IPS DF 4.7 (cell line): ENCODE measurements at regions not wholly inside any gene's neighbourhood (a gene's known extent, or its start where the extent isn't known, plus 50 kb on each side); places are given as distances from the start of the nearest gene placed in this dataset.
"Not testable (repeated sequence)": the region's sequence is repeated elsewhere in the genome, so short reads cannot be mapped to it uniquely, and the experiment has no call there.

Experiments used
- DNase-seq: peaks from one replicate; pipeline ENCODE4 v3.0.0-alpha.2; 2013; ENCODE audit warnings: low spot score; ENCODE audit errors: extremely low read depth

DNA sequence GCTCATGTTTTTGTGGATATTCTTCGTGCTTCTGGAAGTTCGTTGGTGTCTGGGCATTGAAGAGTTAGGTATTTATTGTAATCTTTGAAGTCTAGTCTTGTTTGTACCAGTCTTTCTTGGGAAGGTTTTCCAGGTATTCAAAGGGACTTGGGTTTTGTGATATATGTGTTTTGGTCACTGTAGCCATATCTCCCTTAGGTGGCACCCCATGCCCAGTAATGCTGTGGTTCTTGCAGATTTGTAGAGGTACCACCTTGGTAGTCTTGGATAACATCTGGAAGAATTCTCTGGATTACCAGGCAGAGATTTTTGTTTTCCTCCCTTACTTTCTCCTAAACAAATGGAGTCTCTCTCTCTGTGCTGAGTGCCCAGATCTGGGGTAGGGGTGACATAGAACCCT lies 184.1 kb downstream of the TEX13C start:
- no peak for DNase-seq

DNA sequence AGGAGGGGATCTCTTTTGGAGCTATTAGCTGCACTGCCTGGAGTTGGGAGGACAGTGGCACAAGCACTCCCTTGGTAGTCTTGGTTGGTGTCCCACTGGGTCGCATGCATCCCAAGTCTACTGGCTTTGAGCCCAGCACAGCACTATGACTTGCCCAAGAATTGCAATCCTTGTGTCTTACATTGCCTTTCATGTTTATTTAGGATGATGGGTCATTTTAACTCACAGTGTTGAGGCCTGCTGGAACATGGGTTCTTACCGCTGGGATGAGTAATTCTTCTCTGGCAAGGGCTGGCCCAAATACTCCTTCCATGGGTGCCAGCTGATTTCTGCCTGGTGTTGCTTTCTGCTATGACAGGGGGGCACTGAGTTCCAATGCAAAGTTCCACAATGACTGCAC lies 185.5 kb downstream of the TEX13C start:
- DNase-seq: no peak

DNA sequence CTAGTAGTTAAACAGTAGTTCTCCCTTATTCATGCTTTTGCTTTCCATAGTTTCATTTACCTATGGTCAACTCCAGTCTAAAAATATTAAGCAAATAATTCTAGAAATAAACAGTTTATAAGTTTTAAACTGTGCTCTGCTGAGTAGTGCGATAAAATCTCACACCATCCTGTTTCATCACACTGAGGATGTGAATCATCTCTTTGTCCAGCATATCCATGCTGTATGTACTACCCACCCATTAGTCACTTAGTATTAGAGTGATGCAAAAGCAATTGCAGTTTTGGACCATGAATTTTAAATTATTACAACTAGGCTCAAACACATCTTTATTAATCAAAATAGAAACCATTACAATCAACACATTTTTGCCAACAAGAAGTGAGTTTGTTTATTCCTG lies 187.4 kb downstream of the TEX13C start:
- no peak for DNase-seq

DNA sequence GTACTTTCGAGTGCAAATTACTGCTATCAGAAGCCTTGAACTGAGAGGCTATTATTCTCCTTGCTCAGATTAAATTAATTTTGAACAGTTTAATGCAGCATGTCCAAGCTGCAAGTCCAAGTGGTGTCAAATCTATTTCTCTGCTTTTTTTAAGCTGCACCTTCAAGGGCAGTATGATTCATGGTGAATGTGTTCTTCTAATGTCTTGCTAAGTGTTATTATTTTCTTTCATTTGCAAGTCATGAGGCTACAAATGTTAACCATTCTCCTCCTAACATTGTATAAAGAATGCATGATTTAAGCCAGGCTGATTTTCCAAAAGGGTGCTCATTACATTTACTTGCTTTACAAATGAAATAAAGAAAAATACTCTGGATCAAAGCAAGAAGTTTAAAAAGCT lies 200.4 kb downstream of the TEX13C start:
- DNase-seq: no peak

DNA sequence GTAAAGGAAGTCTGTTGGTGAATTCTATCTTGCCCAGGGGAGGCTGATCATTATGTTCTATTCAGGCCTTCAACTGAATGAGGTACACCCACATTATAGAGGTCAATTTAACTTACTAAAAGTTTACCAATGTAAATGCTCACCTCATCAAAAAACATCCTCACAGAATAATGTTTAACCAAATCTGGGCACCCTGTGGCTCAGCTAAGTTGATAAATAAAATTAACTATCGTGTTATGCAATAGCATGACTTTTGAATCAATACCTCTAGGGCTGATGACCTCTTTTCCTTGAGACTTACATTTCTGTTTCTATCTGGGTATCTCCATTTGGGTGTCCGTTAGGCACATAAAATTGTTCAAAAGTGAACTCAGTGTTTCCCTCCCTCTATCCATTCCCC lies 203.1 kb downstream of the TEX13C start:
- DNase-seq: no peak

DNA sequence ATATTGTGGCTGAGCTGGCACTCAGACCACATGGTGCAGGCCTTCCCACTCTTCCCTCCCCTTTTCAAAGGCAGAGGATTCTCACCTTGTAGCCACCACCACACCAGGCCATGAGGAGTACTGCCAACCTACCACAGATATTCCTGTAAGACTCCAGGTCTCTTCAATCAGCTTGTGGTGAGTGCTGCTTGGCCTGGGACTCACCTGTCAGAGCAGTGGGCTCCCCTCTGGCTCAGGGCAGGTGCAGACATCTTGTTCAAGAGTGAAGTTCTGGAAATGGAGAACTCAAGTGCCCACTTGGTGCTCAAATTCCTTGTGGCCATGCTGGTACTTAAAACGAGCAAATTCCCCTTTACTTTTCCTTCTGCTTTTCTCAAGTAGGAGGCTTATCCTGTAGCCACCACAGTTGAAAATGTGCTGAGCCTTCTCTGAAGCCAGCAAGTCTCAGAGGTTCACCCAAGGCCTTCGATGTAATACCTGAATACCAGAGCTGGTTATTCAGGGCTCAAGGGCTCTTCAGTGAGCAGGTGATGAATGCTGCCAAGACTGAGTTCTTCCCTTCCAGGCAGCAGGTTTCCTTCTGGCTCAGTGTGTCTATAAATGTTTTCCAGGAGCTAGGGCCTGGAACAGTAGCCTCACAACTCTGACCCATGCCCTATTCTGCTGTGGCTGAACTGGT lies 212.9 kb downstream of the TEX13C start:
- DNase-seq: no peak

DNA sequence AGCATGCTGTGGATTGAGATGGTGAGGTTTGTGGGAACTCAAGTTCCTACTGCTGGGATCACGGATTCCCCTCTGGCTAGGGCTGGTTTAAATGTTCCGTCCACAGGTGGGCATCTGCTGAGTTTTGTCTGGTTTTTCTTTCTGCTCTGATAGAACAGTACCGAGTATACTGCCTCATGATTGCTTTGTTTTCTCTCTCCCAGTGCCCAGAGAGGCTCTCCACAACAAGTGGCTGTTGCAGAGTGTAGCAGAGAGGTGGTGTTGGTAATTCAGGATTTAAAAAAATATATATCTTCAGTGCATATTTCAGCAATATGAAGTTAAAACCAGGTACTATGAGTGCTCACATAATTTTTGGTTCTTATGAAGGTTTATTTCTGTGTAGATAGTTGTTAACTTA lies 213.7 kb downstream of the TEX13C start:
- no peak for DNase-seq

DNA sequence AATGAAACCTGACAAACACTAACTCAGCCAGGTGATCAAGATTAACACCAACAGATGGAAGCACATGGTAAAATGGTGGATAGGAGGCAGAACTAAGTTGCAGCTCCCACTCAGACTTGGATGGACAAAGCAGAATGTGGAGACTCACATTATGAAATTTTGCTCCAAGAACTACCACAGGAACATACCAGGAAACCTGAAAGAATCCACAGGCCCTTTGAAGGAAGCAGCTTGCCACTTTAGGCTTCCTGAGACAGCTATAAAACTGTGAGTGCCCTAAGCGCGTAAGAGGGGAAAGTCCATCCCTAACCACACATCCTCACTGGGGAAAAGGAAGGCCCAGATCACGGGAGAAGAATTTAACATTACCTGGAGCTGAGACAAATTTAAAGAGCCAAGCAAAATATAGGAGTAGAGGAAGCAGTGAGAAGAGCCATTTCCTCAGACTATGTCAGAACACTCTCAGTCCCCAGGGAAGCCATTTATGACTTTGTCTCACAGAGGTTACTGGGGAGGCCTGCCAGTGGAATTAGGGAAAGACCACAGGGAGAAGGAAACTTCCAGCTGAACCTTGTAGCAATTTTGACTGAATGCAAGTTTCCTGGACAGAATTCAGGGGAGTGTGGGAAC lies 224.5 kb downstream of the TEX13C start:
- no peak for DNase-seq

DNA sequence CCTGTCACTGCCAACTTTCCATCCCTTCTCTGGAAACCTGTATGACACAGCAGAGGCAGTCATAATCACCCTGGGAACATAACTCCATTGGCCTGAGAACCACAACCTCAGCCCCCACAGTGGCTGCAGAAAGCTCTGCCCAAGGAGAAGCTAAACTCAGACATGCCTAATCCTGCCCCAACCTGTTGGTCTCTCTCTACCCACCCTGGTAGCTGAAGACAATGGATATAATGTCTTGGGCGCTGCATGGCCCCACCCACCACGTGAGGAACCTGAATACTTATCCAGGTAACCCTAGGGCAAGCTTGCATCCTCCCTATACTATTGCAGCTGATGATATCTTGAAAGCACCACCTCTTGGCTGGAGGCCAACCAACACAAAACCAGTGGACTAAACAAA lies 225.2 kb downstream of the TEX13C start:
- no peak for DNase-seq

DNA sequence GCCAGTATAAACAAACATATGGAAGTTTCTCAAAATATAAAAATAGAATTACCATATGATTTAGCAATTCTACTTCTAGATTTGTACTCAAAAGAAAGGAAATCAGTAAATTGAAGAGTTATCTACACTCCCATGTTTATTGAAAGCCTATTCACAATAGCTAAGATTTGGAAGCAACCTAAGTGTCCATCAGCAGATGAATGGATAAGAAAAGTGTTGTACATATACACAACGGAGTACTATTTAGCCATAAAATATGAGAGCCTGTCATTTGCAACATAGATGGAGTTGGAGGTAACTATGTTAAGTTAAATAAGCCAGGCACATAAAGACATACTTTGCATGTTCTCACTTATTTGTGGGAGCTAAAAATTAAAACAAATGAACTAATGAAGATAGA lies 257.8 kb downstream of the TEX13C start:
- DNase-seq: no peak

DNA sequence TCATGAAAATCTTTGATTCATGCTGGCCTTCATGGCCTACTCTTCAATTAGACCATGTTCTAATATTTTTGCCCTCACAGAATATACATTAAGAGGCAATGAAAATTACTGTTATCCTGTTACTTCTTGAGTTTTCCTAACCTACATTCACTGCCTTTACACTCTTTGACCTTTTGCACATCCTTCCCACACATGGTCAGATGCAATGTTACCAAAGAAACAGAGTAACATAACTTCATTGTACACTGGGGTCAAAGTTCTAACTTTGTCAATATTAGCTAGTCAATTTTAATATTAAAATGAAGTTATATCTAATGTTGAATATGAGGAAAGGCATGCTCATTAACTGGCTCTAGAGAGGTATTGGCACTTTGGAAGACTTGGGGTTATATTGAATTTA lies 284.8 kb downstream of the TEX13C start:
- DNase-seq: no peak

DNA sequence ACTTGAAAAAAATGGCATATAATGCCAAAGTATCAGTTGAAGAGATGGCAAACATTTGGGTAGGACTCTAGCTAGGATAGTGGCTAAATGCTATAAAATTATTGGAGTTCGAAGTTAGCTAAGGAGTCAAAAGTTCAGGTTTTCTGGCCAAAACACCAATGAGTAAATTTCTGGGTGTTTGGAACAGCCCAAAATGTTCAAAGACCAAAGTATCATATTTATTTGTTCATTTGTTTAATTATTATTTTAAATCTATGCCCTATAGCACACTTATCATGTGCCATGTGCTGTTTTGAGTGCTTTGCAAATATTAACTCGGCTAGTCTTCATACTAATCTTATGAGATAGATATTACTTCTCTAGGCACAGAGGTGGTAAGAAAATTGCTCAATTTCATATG lies 285.5 kb downstream of the TEX13C start:
- no peak for DNase-seq

DNA sequence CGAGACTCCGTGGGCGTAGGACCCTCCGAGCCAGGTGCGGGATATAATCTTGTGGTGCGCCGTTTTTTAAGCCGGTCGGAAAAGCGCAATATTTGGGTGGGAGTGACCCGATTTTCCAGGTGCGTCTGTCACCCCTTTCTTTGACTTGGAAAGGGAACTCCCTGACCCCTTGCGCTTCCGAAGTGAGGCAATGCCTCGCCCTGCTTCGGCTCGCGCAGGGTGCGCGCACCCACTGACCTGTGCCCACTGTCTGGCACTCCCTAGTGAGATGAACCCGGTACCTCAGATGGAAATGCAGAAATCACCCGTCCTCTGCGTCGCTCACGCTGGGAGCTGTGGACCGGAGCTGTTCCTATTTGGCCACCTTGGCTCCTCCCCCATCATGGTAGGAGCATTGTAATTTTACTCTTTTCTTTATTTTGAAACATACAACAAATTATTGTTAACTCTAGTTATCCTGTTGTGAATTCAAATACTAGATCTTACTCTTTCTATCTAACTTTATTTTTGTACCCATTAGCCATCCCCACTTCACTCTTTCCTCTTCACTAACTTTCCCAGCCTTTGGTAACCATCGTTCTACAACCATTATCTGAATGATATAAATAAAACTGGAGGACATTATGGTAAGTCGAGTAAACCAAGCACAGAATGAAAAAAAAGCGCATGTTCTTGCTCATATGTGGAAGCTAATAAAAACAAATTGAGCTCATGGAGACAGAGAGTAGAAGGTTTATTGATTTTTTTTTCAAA lies 295.1 kb downstream of the TEX13C start:
- DNase-seq: not testable (repeated sequence)

DNA sequence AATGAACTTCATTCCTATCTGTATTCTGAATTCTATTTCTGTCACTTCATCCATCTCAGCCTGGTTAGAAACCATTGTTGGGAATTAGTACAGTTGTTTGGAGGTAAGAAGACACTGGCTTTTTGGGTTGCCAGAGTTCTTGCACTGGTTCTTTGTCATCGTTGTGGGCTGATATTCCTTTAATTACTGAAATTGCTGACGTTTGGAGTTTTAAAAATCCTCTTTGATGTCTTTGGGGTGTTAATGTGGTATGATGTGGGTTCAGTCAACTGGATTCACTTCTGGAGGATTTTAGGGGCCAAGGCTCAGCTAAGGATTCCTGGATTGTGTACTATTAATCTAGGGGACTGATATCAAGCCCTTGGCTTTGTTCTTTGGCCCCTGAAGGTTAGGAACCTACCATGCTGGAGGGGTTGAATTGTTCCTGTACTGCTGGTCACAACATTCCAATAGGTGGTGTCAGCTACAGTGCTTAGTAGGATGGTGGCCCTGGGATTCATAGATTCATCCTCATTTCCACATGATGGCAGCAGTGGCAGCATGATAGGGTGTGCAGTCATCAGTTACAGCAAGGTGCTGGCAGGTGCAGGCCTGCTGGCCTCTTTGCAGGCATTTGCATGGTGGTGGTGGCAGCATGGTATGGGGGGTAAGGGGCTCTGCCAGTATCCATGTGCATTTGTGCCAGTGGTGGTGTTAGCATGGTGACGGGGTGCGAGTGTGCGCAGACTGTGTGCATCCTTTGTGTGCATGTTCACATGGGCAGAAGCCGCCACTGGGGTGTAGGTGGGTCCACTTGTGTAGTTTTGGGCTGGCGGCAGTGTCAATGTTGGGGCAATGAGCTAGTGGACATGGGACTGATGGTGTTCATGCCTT lies 301.3 kb downstream of the TEX13C start:
- DNase-seq: no peak

DNA sequence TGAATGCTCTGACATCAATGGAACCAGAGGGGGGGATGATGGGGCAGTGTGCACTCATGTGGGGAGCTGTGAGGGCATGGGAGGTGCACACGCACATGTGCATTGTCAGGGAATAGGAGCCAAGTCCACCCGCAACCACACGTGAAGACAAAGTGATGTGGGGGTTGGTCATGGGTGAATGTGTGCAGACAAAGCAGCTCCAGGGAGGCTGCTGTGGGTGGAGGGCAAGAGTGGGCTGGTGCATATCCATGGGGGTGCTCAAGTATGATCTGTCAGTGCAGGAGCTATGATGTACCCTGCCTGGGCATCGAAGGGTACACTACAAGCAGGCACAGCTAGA lies 301.9 kb downstream of the TEX13C start:
- no peak for DNase-seq

DNA sequence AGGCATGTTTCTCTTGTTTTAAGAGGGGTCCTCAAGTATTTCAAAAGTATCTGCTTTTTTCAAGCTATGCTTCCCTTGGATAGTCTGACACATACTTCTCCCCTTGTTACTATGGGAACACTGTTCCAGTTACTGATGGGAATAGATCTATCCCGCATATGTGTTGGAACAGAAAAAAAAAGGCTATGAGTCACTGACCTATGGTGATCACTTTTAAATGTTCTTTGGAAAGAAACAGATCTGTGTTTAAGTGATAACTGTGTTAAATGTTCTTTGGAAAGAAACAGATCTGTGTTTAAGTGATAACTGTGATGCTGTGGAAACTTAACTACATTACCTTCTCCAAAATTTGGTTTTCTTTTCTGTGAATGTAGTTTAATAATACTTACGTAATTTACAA lies 303.2 kb downstream of the TEX13C start:
- DNase-seq: no peak

DNA sequence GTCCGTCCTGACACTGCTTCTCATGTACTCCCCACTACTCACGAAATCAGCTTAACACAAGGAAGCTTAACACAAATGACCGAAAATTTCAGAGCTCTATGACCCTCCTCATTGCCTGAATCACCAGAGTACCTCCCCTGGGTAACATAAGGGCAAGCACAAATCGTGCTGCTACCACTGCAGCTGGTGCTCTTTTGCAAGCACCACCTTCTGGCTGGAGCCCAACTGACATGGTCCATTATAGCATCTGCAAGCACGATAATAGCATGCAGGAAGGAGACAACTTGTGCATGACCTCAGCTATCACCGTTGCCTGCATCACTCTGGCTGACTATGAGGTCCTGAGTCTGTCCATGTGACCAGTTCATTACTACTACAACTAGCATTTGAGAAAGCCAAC lies 308.0 kb downstream of the TEX13C start:
- no peak for DNase-seq

DNA sequence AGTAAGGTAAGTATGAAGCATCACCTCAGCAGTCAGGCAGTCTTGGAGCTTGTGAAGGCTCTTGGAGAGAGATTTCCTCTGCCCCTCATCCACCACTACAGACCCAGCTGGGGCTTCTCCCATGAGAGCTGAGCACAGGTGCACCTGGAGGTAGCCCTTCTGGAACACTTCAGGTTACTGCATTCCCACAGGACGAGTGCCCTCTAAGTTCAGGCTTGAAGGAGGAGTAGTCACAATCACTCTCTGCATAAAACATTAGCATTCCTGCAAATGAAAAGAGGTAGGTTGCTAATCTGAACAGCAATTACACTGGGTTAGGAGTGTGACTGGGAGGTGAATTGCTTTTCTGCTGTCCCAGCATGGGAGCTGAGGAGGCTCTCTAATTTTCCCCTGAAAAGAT lies 308.8 kb downstream of the TEX13C start:
- no peak for DNase-seq

DNA sequence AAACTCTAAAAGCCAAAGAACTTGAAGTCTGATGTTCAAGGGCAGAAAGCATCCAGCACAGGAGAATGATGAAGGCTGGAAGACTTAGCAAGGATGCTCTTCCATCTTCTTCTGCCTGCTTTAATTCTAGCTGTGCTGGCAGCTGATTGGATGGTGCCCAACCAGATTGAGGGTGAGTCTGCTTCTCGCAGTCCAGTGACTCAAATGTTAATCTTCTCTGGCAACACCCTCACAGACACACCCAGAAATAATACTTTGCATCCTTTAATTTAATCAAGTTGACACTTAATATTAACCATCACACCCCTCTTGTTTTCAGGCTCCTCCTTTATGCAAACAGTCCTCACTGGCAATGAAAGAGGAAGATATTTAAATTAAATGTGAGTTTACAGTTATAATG lies 321.7 kb downstream of the TEX13C start:
- DNase-seq: no peak

DNA sequence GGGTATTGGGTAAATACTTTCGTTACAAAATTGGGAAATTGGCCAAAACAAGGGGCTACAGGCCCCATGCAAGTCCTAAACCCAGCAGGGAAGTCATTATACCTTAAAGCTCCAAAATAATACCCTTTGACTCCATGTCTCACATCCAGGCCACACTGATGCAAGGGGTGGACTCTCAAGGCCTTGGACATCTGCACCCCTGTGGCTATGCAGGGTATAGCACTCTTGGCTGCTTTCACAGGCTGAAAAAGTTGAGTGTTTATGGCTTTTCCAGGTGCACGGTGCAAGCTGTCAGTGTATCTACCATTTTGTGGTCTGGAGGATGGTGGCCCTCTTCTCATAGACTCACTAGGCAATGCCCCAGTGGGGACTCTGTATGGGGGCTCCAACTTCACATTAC lies 326.5 kb downstream of the TEX13C start:
- DNase-seq: no peak

DNA sequence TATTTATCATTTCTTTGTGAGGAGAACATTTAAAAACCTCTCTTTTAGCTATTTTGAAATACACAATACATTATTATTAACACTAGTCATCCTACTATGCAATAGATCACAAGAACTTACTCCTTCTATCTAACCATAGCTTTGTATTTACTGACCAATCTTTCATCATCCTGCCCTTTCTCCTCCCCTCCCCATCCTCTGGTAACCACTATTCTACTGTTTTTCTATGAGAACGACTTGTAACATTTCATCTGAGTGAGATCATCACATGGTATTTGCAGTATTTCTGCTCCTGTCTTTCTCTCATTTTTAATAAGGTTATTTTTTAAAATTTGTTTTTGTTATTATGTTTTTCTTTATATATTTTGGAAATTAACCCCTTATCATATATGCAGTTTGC lies 331.8 kb downstream of the TEX13C start:
- no peak for DNase-seq

DNA sequence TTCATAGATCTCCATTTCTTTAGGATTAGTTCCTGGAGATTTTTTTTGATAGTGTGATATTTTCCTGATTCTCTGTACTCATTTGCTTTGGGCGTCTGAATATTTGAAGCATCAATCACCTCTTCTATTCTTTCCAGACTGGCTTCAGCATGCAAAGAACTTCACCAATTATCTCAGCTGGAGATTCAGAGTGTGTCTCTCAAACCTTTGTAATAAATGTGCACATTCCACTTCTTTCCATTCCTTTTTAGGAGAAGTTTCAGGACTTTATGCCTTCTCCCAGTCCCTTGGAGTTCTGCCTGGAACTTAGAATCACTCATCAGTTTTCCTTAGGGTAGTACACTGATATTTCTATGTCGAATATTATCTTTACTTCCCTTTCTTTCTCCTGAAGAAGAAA lies 334.8 kb downstream of the TEX13C start:
- no peak for DNase-seq
